ENCODE measurements at regions not wholly inside any gene's neighbourhood (a gene's known extent, or its start where the extent isn't known, plus 50 kb on each side); places are given as distances from the start of the nearest gene placed in this dataset.
"Not testable (repeated sequence)": the region's sequence is repeated elsewhere in the genome, so short reads cannot be mapped to it uniquely, and the experiment has no call there.

DNA sequence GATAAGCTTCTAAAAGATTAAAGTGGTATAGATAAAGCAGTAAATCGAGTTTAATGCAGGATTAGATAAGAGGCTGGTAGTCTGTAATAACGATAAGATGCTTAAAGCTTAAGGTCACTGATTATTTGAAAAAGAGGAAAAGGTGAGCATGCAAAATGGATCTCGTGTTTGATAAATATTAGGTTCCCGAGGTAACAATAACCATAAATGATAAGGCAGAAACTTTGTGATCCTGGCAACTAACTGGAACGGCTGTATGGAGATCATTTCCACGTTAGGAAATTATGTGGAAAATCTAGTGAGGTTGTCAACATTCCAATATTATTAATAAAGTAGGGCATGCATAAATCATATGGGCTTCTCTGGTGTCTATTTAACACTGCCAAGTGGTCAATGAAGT is 255.5 kb downstream of the EFCAB11 start:
- TF ChIP-seq, protein P1, sequence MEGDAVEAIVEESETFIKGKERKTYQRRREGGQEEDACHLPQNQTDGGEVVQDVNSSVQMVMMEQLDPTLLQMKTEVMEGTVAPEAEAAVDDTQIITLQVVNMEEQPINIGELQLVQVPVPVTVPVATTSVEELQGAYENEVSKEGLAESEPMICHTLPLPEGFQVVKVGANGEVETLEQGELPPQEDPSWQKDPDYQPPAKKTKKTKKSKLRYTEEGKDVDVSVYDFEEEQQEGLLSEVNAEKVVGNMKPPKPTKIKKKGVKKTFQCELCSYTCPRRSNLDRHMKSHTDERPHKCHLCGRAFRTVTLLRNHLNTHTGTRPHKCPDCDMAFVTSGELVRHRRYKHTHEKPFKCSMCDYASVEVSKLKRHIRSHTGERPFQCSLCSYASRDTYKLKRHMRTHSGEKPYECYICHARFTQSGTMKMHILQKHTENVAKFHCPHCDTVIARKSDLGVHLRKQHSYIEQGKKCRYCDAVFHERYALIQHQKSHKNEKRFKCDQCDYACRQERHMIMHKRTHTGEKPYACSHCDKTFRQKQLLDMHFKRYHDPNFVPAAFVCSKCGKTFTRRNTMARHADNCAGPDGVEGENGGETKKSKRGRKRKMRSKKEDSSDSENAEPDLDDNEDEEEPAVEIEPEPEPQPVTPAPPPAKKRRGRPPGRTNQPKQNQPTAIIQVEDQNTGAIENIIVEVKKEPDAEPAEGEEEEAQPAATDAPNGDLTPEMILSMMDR (conservative IDR thresholded peaks at IDR 0.05; ENCODE audit: control insufficient read depth, insufficient read depth, low read depth, low read length) = no peak
- no peak for DNase-seq (ENCODE audit: low read depth)
- H3K4me3 ChIP-seq (ENCODE audit: control insufficient read depth, low read depth, low read length) = no peak overlapping the region

DNA sequence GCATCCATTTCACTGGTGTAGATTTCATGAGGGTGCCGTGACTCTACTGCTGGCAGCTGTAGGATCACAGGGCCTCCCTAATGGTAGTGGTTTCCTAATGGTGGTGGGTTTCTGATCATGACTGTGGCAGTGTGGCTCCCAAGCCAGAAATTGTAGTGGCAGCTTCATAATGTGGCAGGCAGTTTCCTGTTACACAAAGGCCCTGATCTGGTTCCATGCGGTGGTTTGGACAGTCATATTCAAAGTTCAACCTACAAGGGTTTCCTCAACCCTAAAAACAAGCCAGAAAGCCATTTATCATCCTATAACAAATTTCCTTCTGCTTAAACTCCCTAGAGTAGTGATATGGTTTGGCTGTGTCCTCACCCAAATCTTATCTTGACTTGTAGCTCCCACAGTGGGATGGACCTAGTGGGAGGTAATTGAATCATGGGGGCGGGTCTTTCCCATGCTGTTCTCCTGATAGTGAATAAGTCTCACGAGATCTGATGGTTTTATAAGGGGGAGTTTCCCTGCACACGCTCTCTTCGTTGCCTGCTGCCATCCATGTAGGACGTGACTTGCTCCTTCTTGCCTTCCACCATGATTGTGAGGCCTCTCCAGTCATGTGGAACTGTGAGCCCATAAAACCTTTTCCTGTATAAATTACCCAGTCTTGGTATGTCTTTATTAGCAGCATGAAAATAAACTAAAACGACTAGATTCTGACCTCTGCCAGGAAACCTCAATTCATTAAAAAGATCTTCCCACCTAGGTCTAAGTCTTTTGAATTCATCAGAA is 257.1 kb downstream of the EFCAB11 start:
- TF ChIP-seq, protein P1 (conservative IDR thresholded peaks at IDR 0.05; ENCODE audit: control insufficient read depth, insufficient read depth, low read depth, low read length) = no peak
- DNase-seq (ENCODE audit: low read depth) = no peak
- H3K4me3 ChIP-seq (ENCODE audit: control insufficient read depth, low read depth, low read length) = no peak overlapping the region

DNA sequence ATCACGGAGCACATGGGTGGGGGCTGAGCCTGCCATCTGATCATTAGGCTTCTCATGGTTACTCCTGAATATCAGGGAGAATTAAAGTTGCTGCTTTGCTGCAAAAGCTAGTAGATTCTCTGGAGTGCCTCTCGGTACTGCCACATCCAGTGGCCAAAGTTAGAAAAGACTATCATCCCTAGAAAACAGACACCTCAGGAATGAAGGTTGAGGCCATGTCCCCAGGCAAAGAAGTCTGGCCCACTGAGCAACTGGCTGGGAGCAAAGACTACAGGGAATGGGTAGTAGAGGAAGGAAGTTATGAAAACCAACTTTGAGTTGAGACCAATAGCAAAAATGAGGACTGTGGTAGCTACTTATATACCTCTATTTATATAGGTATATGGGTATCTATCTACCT is 258.7 kb downstream of the EFCAB11 start:
- no peak overlapping the region for H3K4me3 ChIP-seq (ENCODE audit: control insufficient read depth, low read depth, low read length)

DNA sequence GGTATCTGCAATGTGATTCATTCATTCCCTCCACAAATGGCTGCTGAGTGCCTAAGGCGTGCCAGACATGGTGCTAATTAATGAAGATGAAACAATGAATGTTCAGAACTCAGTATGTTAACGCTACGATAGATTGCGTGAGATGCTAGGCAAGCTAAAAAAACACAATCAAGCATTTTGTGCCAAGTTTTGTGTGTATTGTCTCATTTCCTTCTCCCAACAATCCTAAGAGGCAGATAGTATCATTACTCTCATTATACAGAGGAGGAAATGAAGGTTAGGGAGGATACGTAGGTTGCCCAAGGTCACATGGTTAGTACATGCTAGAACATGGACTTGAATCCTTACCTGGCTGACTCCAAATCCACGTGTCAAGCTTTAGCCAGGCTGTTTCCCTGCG is 264.4 kb downstream of the EFCAB11 start:
- TF ChIP-seq, protein P1 (conservative IDR thresholded peaks at IDR 0.05; ENCODE audit: control insufficient read depth, insufficient read depth, low read depth, low read length) = no peak
- no peak for DNase-seq (ENCODE audit: low read depth)
- no peak overlapping the region for H3K4me3 ChIP-seq (ENCODE audit: control insufficient read depth, low read depth, low read length)

More for the DNA sequence above, 258.7 kb downstream of the EFCAB11 start:
- TF ChIP-seq, protein P1 (conservative IDR thresholded peaks at IDR 0.05; ENCODE audit: control insufficient read depth, insufficient read depth, low read depth, low read length) = no peak
- no peak for DNase-seq (ENCODE audit: low read depth)

DNA sequence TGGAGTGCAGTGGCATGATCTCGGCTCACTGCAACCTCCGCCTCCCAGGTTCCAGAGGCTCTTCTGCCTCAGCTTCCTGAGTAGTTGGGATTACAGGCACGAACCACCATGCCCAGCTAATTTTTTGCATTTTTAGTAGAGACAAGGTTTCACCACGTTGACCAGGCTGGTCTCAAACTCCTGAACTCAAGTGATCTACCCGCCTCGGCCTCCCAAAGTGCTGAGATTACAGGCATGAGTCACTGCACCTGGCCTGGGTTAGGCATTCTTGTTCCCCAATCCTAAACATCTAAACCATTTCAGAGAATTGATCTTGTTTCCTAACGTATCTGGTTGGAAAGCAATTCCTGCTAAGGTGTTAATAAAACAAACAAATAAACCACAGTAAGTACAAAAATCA is 264.8 kb downstream of the EFCAB11 start:
- not testable (repeated sequence) for DNase-seq (ENCODE audit: low read depth); H3K4me3 ChIP-seq (ENCODE audit: control insufficient read depth, low read depth, low read length)

DNA sequence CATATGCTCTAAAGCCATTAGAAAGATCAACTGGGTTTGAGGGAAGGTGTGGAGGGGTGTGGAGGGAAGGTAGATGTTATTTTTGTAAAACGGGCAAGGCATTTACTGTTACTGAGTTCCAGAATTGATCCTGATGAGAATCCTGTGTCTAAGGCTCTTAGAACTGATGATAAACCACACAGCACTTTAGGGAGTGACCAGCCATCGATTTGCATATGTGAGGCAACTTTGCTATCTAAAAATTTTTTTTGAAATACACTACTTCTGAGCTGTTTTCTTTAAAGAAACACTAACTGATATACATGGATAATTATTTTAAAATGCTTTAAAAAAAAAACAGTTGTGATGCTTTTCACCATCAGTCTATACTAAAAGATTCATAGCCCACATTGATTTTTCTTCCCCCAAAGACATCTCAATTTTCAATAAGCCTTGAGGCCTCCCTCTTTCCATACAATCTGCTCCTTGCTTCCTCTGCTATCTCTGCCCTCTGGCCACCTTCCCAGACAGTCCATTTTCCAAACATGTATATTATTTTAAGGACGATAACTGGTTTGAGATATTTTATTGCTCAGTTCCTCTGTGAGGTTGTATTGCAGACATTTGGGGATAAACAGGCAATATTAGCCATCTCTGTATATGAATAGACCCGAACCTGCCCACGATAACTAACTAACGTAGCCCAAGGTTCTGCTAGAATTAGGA is 265.9 kb downstream of the EFCAB11 start:
- H3K4me3 ChIP-seq (ENCODE audit: control insufficient read depth, low read depth, low read length) = no peak overlapping the region
- no peak for DNase-seq (ENCODE audit: low read depth)
- TF ChIP-seq, protein P1 (conservative IDR thresholded peaks at IDR 0.05; ENCODE audit: control insufficient read depth, insufficient read depth, low read depth, low read length) = no peak

DNA sequence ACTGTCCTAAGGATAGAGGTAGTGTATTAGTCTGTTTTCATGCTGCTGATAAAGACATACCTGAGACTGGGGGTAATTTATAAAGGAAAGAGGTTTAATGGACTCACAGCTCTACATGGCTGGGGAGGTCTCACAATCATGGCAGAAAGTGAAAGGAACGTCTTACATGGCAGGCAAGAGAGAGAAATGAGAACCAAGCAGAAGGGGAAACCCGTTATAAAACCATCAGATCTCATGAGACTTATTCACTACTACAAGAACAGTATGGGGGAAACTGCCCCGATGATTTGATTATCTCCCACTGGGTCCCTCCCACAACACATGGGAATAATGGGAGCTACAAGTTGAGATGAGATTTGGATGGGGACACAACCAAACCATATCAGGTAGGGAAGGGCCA is 267.4 kb downstream of the EFCAB11 start:
- not testable (repeated sequence) for H3K4me3 ChIP-seq (ENCODE audit: control insufficient read depth, low read depth, low read length); DNase-seq (ENCODE audit: low read depth)

Measured in fibroblast of mammary gland (primary cell).